OCI-LY3 (cell line): ENCODE measurements at regions not wholly inside any gene's neighbourhood (a gene's known extent, or its start where the extent isn't known, plus 50 kb on each side); places are given as distances from the start of the nearest gene placed in this dataset.

Experiments
- CTCF ChIP-seq: fragments of 200-600, 300-600 bp; sonication (generic); IDR thresholded peaks from 2 replicates; pipeline ENCODE4 v1.5.1; 2014; ENCODE audit warnings: antibody characterized with exemption, low read length, low read depth
- EZH2phosphoT487 ChIP-seq: fragments of 200-600 bp; shearing (Covaris generic); IDR thresholded peaks from 2 replicates; pipeline ENCODE4 v1.6.1; 2018; ENCODE audit warnings: antibody characterized with exemption, mixed run types, low read depth

DNA sequence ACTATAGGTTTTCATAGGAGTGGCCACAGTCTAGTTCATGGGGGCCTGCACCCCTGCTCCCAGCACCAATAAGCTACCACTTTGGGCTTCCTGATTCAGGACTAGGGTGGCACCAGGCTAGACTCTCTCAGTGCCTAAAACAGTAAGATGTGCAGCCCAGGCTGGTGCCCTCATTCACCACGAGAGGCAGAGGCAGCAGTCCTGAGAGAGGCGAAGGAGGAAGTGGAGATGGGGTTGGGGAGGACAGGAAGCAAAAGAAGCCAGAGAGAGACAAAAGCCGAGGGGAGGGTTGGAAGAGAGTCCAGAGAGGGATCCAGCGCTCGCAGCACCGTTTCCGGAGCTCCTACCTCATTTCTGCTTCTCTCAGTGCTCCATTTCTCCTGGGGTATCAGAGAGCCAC is 180.9 kb downstream of the MED10 start:
- TF ChIP-seq CTCF (no peak), EZH2phosphoT487 (no peak)
